Inflammatory macrophage treated with lipopolysaccharide for 1 hour (primary cell): ENCODE measurements at regions not wholly inside any gene's neighbourhood (a gene's known extent, or its start where the extent isn't known, plus 50 kb on each side); places are given as distances from the start of the nearest gene placed in this dataset.
A peak's percentile ranks its signal among the peaks of the same experiment; 100 is the strongest.

Source experiments
- DNase-seq, 2 donors: peaks; one replicate each; pipeline ENCODE4 v3.0.0-alpha.2; 2020 to 2022

- no peak for DNase-seq
Observed at GRCh38 chr19:28244966-28245365, 968.0 kb downstream of the UQCRFS1 start.

- DNase-seq: peak in 1 of 2 donors; percentile 49
Observed at GRCh38 chr19:28242317-28242927, 970.5 kb downstream of the UQCRFS1 start.

GRCh38 chr19:28239270-28239669, 973.7 kb downstream of the UQCRFS1 start:
- no peak for DNase-seq

- DNase-seq: no peak
Observed at GRCh38 chr19:28238270-28238820, 974.6 kb downstream of the UQCRFS1 start.

GRCh38 chr19:28235606-28236125, 977.3 kb downstream of the UQCRFS1 start:
- no peak for DNase-seq

- DNase-seq: no peak
Observed at GRCh38 chr19:28234637-28235036, 978.3 kb downstream of the UQCRFS1 start.

- no peak for DNase-seq
Observed at GRCh38 chr19:28228854-28229253, 984.1 kb downstream of the UQCRFS1 start.

GRCh38 chr19:28224441-28224840, 988.5 kb downstream of the UQCRFS1 start:
- no peak for DNase-seq

GRCh38 chr19:28221736-28222135, 991.2 kb downstream of the UQCRFS1 start:
- DNase-seq: no peak

GRCh38 chr19:28218728-28219127, 994.2 kb downstream of the UQCRFS1 start:
- DNase-seq: no peak

- no peak for DNase-seq
Observed at GRCh38 chr19:28217022-28217421, 995.9 kb downstream of the UQCRFS1 start.

- no peak for DNase-seq
Observed at GRCh38 chr19:28213470-28214082, 999.4 kb downstream of the UQCRFS1 start.

GRCh38 chr19:28210886-28211285, 1002.1 kb downstream of the UQCRFS1 start:
- no peak for DNase-seq

- DNase-seq: no peak
Observed at GRCh38 chr19:28208745-28209144, 1004.2 kb downstream of the UQCRFS1 start.

- no peak for DNase-seq
Observed at GRCh38 chr19:28207244-28207643, 1005.7 kb downstream of the UQCRFS1 start.

GRCh38 chr19:28201462-28201943, 1011.4 kb downstream of the UQCRFS1 start:
- DNase-seq: no peak

- no peak for DNase-seq
Observed at GRCh38 chr19:28199323-28199722, 1013.6 kb downstream of the UQCRFS1 start.

GRCh38 chr19:28196961-28197360, 1016.0 kb downstream of the UQCRFS1 start:
- DNase-seq: no peak

- DNase-seq: no peak
Observed at GRCh38 chr19:28196101-28196500, 1016.9 kb downstream of the UQCRFS1 start.

GRCh38 chr19:28185646-28186045, 1027.3 kb downstream of the UQCRFS1 start:
- no peak for DNase-seq

GRCh38 chr19:28184997-28185396, 1028.0 kb downstream of the UQCRFS1 start:
- DNase-seq: no peak

- no peak for DNase-seq
Observed at GRCh38 chr19:28176193-28176592, 1036.8 kb downstream of the UQCRFS1 start.

GRCh38 chr19:28171983-28172382, 1041.0 kb downstream of the UQCRFS1 start:
- no peak for DNase-seq

- no peak for DNase-seq
Observed at GRCh38 chr19:28170066-28170465, 1042.9 kb downstream of the UQCRFS1 start.
